DOHH2 (cell line): ENCODE measurements at regions not wholly inside any gene's neighbourhood (a gene's known extent, or its start where the extent isn't known, plus 50 kb on each side); places are given as distances from the start of the nearest gene placed in this dataset.

Source experiments
- EZH2phosphoT487 ChIP-seq: fragments of 200-600 bp; sonication (generic); IDR thresholded peaks from 2 replicates; pipeline ENCODE4 v1.6.1; 2017; ENCODE audit warnings: borderline replicate concordance, mild to moderate bottlenecking, antibody characterized with exemption, low read length, moderate library complexity, mixed read lengths
- TF ChIP-seq, protein P1 (sequence below): fragments of 200-600 bp; sonication (generic); IDR thresholded peaks from one replicate; pipeline ENCODE4 v1.5.1; 2014; ENCODE audit warnings: antibody characterized with exemption, mild to moderate bottlenecking, low read depth, low read length; ENCODE audit not compliant: poor library complexity, severe bottlenecking

DNA sequence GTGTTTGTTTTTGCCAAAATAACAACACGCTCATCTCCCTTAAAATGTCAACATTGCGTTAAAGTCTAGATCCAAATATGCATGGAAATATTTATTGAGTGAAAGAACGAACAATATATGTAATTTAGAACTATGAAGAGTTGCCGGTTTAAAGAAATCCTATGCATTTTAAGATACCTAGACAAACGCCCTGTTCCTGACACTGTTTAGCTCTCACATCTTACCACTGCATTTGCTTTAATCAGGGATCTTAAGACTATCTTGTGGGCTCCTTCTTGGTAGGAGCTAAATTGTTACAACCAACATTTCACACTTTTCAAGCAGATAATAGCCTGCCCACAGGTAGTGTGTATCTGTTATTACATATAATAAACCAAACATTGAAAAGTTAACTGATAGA, 96.6 kb upstream of the RPS6KA3 start:
- TF ChIP-seq, protein P1, sequence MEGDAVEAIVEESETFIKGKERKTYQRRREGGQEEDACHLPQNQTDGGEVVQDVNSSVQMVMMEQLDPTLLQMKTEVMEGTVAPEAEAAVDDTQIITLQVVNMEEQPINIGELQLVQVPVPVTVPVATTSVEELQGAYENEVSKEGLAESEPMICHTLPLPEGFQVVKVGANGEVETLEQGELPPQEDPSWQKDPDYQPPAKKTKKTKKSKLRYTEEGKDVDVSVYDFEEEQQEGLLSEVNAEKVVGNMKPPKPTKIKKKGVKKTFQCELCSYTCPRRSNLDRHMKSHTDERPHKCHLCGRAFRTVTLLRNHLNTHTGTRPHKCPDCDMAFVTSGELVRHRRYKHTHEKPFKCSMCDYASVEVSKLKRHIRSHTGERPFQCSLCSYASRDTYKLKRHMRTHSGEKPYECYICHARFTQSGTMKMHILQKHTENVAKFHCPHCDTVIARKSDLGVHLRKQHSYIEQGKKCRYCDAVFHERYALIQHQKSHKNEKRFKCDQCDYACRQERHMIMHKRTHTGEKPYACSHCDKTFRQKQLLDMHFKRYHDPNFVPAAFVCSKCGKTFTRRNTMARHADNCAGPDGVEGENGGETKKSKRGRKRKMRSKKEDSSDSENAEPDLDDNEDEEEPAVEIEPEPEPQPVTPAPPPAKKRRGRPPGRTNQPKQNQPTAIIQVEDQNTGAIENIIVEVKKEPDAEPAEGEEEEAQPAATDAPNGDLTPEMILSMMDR, result no peak
- no peak for TF ChIP-seq EZH2phosphoT487
